ENCODE measurements at regions not wholly inside any gene's neighbourhood (a gene's known extent, or its start where the extent isn't known, plus 50 kb on each side); places are given as distances from the start of the nearest gene placed in this dataset.

GRCh38 chr7:124680304-124680703 lies 85.3 kb downstream of the GPR37 start:
- Histone ChIP-seq H3K36me3 (replicated peaks in 1 of 2; ENCODE audit: control insufficient read depth in 1 of 2, insufficient read depth in 2 of 2, low read length in 1 of 2) (no peaks in the 10 kb centered on the region), H2AFZ (ENCODE audit: low read depth) (no peak overlapping the region), H4K20me1 (ENCODE audit: insufficient read depth) (no peaks in the 10 kb centered on the region), H3K79me2 (ENCODE audit: insufficient read depth) (no peaks in the 10 kb centered on the region), H3K27me3 (ENCODE audit: insufficient read depth) (no peaks in the 10 kb centered on the region), H3K9ac (no peak overlapping the region), H3K9me2 (0 out of 2 replicates have a peak, but pooled peaks cover 4% of the 10 kb centered on the region), H3K4me2 (no peak overlapping the region), H3F3A (replicated peaks; ENCODE audit: insufficient read depth) (no peaks in the 10 kb centered on the region), H3K27ac (ENCODE audit: low read depth in 2 of 2, low read length in 1 of 2) (no peak overlapping the region), H3K4me1 (ENCODE audit: control insufficient read depth in 1 of 2, insufficient read depth in 2 of 2, low read depth in 1 of 2, low read length in 1 of 2) (no peaks in the 10 kb centered on the region; a peak in 1 of 4 replicates), H3K9me3 (no peaks in the 10 kb centered on the region), H3K4me3 (ENCODE audit: low read depth in 2 of 2, low read length in 1 of 2) (no peak overlapping the region)
- ChIA-PET POLR2A (no interaction called here), CTCF (interaction anchor here (0.9 kb wide), 1 partner anchor 18 kb away, joined by 3 read pairs; no protein-coding TSS in a partner anchor)
- TF ChIP-seq FOXM1 (IDR thresholded peaks at IDR 0.05; ENCODE audit: low read depth): no peak
- TF ChIP-seq, protein P1, sequence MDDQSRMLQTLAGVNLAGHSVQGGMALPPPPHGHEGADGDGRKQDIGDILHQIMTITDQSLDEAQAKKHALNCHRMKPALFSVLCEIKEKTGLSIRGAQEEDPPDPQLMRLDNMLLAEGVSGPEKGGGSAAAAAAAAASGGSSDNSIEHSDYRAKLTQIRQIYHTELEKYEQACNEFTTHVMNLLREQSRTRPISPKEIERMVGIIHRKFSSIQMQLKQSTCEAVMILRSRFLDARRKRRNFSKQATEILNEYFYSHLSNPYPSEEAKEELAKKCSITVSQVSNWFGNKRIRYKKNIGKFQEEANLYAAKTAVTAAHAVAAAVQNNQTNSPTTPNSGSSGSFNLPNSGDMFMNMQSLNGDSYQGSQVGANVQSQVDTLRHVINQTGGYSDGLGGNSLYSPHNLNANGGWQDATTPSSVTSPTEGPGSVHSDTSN (IDR thresholded peaks at IDR 0.05): no peak
- no peak for TF ChIP-seq JUND (IDR thresholded peaks at IDR 0.05)
- 69% methylated on average over 6 of the region's 6 CpGs for WGBS (ENCODE audit: low lambda C conversion rate)
- DNase-seq: no peak

DNA sequence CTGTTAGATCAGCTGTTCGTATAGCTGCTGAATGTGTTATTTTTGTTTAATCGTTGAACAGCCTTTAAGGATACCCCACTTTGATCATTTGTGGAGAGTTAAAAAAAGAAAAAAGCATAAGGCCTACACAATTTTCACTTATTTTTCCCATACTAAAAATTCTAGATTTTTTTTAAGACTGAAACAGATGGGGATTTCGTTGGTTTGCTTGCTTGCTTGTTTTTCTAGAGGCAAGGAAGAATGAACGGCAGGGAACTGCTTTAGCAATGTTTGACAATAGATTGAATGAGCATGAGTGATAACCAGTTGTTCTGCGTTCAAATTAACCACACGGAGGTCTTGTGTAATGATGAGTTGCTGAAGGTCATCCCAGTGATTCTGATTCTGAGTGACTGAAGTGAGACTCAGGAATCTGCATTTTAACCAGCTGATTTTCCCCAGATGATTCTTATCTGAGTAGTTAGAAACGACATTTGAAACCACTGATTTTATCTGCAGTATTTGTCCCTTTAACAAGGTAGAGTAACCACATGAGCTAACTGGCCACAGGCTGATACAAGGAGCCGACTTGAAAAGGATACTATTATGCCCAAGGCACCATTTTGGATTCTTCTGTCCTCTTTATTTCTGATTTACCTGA lies 85.9 kb downstream of the GPR37 start:
- no peaks in the 10 kb centered on the region for H3K79me2 ChIP-seq (ENCODE audit: insufficient read depth)
- no peaks in the 10 kb centered on the region for H3K36me3 ChIP-seq (replicated peaks in 1 of 2; ENCODE audit: control insufficient read depth in 1 of 2, insufficient read depth in 2 of 2, low read length in 1 of 2)
- TF ChIP-seq FOSL2 (IDR thresholded peaks at IDR 0.05; ENCODE audit: borderline replicate concordance, low read depth): no peak
- no peak for TF ChIP-seq FOXM1 (IDR thresholded peaks at IDR 0.05; ENCODE audit: low read depth)
- no peak for TF ChIP-seq MEF2A (IDR thresholded peaks at IDR 0.05; ENCODE audit: borderline replicate concordance, low read depth)
- TF ChIP-seq FOXJ3 (CRISPR knock-in tag; IDR thresholded peaks at IDR 0.05): no peak
- TF ChIP-seq, protein P2, sequence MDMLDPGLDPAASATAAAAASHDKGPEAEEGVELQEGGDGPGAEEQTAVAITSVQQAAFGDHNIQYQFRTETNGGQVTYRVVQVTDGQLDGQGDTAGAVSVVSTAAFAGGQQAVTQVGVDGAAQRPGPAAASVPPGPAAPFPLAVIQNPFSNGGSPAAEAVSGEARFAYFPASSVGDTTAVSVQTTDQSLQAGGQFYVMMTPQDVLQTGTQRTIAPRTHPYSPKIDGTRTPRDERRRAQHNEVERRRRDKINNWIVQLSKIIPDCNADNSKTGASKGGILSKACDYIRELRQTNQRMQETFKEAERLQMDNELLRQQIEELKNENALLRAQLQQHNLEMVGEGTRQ (IDR thresholded peaks at IDR 0.05; ENCODE audit: borderline replicate concordance, low read depth, low read length): no peak
- TF ChIP-seq ELF1 (IDR thresholded peaks at IDR 0.05): no peak
- TF ChIP-seq NRF1 (IDR thresholded peaks at IDR 0.05; ENCODE audit: low read depth, low read length): no peak
- no peak for TF ChIP-seq TAF1 (IDR thresholded peaks at IDR 0.05; ENCODE audit: borderline replicate concordance, low read depth, low read length)
- TF ChIP-seq, protein P1 (IDR thresholded peaks at IDR 0.05): no peak
- no peak for TF ChIP-seq POLR2AphosphoS5 (IDR thresholded peaks at IDR 0.05; ENCODE audit: low read depth, low read length)
- no peak for TF ChIP-seq TEAD4 (IDR thresholded peaks at IDR 0.05; ENCODE audit: borderline replicate concordance, insufficient read depth)
- TF ChIP-seq YY1 (IDR thresholded peaks at IDR 0.05; ENCODE audit: low read depth): no peak
- no peaks in the 10 kb centered on the region for H3F3A ChIP-seq (replicated peaks; ENCODE audit: insufficient read depth)
- no peak overlapping the region for H2AFZ ChIP-seq (ENCODE audit: low read depth)
- WGBS (ENCODE audit: low lambda C conversion rate): 52% methylated on average over 8 of the region's 8 CpGs
- no peaks in the 10 kb centered on the region; a peak in 1 of 4 replicates for H3K4me1 ChIP-seq (ENCODE audit: control insufficient read depth in 1 of 2, insufficient read depth in 2 of 2, low read depth in 1 of 2, low read length in 1 of 2)
- H4K20me1 ChIP-seq (ENCODE audit: insufficient read depth): no peaks in the 10 kb centered on the region
- H3K27me3 ChIP-seq (ENCODE audit: insufficient read depth): no peaks in the 10 kb centered on the region
- POLR2A ChIA-PET: no interaction called here
- H3K9me2 ChIP-seq: 0 out of 2 replicates have a peak, but pooled peaks cover 2% of the 10 kb centered on the region
- no peak overlapping the region for H3K9ac ChIP-seq
- CTCF ChIA-PET: interaction anchor here (0.9 to 1.4 kb wide), 2 partner anchors 17 to 36 kb away, joined by 3 to 4 read pairs; no protein-coding TSS in a partner anchor
- no peak overlapping the region for H3K27ac ChIP-seq (ENCODE audit: low read depth in 2 of 2, low read length in 1 of 2)
- no peak overlapping the region for H3K4me2 ChIP-seq
- no peak for DNase-seq
- no peak overlapping the region for H3K4me3 ChIP-seq (ENCODE audit: low read depth in 2 of 2, low read length in 1 of 2)
- H3K9me3 ChIP-seq: no peaks in the 10 kb centered on the region

Measured in SK-N-SH (cell line).